PC-9 (cell line): ENCODE measurements at regions not wholly inside any gene's neighbourhood (a gene's known extent, or its start where the extent isn't known, plus 50 kb on each side); places are given as distances from the start of the nearest gene placed in this dataset.

Experiments used
- BruUV-seq: library from RNA; stranded (reverse); fragments of 400-500 nt; replicated peaks from 2 replicates; lab custom pipeline; 2021; lab: Mats Ljungman, UMichigan
- CTCF ChIA-PET: fragments of 300-600 bp; sonication (Branson Sonifier 250); formaldehyde crosslinking; loops from one replicate; lab custom pipeline; 2022; ENCODE audit warnings: antibody characterized with exemption; lab: Charles Lee
- POLR2A ChIA-PET: fragments of 300-600 bp; sonication (Branson Sonifier 250); formaldehyde crosslinking; loops from one replicate; lab custom pipeline; 2022; ENCODE audit warnings: antibody characterized with exemption; ENCODE audit not compliant: unreplicated experiment; lab: Charles Lee
- DNase-seq, 2 experiments: peaks; one replicate each; pipeline versions ENCODE4 v3.0.0 to v3.0.0-alpha.2; 2015 to 2022; ENCODE audit warnings: mixed read lengths in 1 of 2
- H2AFZ ChIP-seq: fragments of 200-600 bp; sonication (generic); 2 replicates; pipeline ENCODE4 v1.8.1; 2017; ENCODE audit warnings: antibody characterized with exemption
- H3F3A ChIP-seq: fragments of 200-600 bp; sonication (generic); 2 replicates; pipeline ENCODE4 v1.8.1; 2017; ENCODE audit warnings: antibody characterized with exemption, mild to moderate bottlenecking, low read depth; ENCODE audit not compliant: insufficient read depth
- H3K27ac ChIP-seq: fragments of 200-600 bp; sonication (generic); 2 replicates; pipeline ENCODE4 v1.6.1; 2016; ENCODE audit warnings: mixed run types
- H3K27me3 ChIP-seq: fragments of 200-600 bp; sonication (generic); 2 replicates; pipeline ENCODE4 v1.6.1; 2016; ENCODE audit warnings: low read depth, mixed run types; ENCODE audit not compliant: insufficient read depth
- H3K36me3 ChIP-seq: fragments of 200-600 bp; sonication (generic); 2 replicates; pipeline ENCODE4 v1.6.1; 2016; ENCODE audit warnings: low read depth, mixed run types
- H3K4me1 ChIP-seq: fragments of 200-600 bp; sonication (generic); replicated peaks from 2 replicates; pipeline ENCODE4 v1.6.1; 2016; ENCODE audit warnings: mixed run types; ENCODE audit not compliant: insufficient read depth
- H3K4me2 ChIP-seq: fragments of 200-600 bp; sonication (generic); 2 replicates; pipeline ENCODE4 v1.6.1; 2017; ENCODE audit warnings: mixed run types
- H3K4me3 ChIP-seq: fragments of 200-600 bp; sonication (generic); 2 replicates; pipeline ENCODE4 v1.6.1; 2016; ENCODE audit warnings: mixed run types
- H3K79me2 ChIP-seq: fragments of 200-600 bp; sonication (generic); 2 replicates; pipeline ENCODE4 v1.6.1; 2017; ENCODE audit warnings: low read depth, mixed run types
- H3K9me2 ChIP-seq: fragments of 200-600 bp; sonication (generic); 2 replicates; pipeline ENCODE4 v1.8.1; 2017; ENCODE audit warnings: mild to moderate bottlenecking; ENCODE audit not compliant: insufficient read depth
- H3K9me3 ChIP-seq: fragments of 200-600 bp; sonication (generic); 2 replicates; pipeline ENCODE4 v1.8.1; 2016; ENCODE audit warnings: low read depth; ENCODE audit not compliant: insufficient read depth
- H4K20me1 ChIP-seq: fragments of 200-600 bp; sonication (generic); 2 replicates; pipeline ENCODE4 v1.8.1; 2017; ENCODE audit not compliant: insufficient read depth
- EZH2 ChIP-seq: fragments of 200-600 bp; sonication (generic); IDR thresholded peaks from 2 replicates; pipeline ENCODE4 v1.8.0; 2017; ENCODE audit warnings: antibody characterized with exemption, low read depth
- intact Hi-C: fragments of 100-400 bp; cut with micrococcal nuclease; formaldehyde crosslinking; loops from one replicate; pipeline ENCODE4 v1.10.0; 2022; ENCODE audit not compliant: unreplicated experiment
- TF ChIP-seq, protein P1 (sequence below): fragments of 200-600 bp; sonication (generic); conservative IDR thresholded peaks from 2 replicates; pipeline ENCODE4 v1.6.1; 2017; ENCODE audit warnings: mixed run types, antibody characterized with exemption, mild to moderate bottlenecking, moderate library complexity

DNA sequence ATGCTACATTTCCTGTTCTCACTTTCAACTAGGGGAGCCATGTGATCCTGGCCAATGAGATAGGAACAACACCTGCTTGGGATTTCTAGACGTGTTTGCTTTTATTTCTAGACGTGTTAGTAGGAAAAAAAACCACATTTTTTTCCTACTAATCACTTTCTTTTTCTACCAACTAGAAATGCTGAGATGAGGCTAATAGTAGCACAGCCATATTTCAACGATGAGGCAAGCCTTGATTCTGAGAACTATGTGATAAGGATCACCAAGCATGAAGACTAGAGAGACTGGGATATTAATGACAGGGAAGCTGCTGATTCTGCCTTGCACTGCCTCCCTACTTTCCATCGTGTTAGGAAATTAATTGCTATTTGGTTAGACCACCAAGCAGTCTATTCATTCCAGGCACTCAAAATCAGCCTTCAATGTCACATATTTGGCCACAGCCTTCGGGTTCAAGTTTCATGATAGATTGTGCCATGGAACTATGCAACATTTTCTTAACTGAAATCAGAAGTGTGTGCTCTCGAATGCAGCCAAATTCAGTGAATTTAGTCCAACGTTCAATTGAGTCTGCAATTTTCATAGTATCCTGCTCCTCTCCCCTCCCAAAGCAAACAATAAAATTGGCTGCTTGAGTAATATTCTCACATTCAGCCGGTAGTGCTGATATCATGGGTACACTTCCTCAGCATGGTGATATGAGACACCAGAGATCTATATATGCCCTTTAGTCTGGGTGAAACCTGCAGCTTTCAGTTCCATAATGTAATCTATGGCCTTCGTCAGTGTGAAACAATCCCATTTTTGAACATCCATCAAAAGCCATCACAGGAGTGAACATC is 98.1 kb downstream of the GPR37 start:
- Histone ChIP-seq H3K9me3 (no peaks in the 10 kb centered on the region), H4K20me1 (no peaks in the 10 kb centered on the region), H3F3A (no peaks in the 10 kb centered on the region), H3K4me1 (no peaks in the 10 kb centered on the region), H3K4me3 (no peak overlapping the region), H2AFZ (peak overlapping the region; percentile 50; the same call in 1 of the 2 replicates), H3K36me3 (no peaks in the 10 kb centered on the region), H3K79me2 (no peaks in the 10 kb centered on the region), H3K27ac (no peak overlapping the region), H3K9me2 (no peaks in the 10 kb centered on the region), H3K27me3 (no peaks in the 10 kb centered on the region), H3K4me2 (no peak overlapping the region)
- BruUV-seq, result no TSS peak
- no peak for TF ChIP-seq EZH2
- TF ChIP-seq, protein P1, sequence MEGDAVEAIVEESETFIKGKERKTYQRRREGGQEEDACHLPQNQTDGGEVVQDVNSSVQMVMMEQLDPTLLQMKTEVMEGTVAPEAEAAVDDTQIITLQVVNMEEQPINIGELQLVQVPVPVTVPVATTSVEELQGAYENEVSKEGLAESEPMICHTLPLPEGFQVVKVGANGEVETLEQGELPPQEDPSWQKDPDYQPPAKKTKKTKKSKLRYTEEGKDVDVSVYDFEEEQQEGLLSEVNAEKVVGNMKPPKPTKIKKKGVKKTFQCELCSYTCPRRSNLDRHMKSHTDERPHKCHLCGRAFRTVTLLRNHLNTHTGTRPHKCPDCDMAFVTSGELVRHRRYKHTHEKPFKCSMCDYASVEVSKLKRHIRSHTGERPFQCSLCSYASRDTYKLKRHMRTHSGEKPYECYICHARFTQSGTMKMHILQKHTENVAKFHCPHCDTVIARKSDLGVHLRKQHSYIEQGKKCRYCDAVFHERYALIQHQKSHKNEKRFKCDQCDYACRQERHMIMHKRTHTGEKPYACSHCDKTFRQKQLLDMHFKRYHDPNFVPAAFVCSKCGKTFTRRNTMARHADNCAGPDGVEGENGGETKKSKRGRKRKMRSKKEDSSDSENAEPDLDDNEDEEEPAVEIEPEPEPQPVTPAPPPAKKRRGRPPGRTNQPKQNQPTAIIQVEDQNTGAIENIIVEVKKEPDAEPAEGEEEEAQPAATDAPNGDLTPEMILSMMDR, result no peak
- peak in 1 of 2 experiments; percentile 24 for DNase-seq
- POLR2A ChIA-PET, result no interaction called here
- CTCF ChIA-PET, result no interaction called here
- intact Hi-C loops, result loop anchor here (1.0 kb wide), 1 partner anchor 98 kb away; the partner anchor contains the start of gene GPR37

GRCh38 chr7:124662937-124663336 is 102.7 kb downstream of the GPR37 start:
- DNase-seq, result no peak
- Histone ChIP-seq H2AFZ (no peak overlapping the region), H3K79me2 (no peaks in the 10 kb centered on the region), H3F3A (no peaks in the 10 kb centered on the region), H3K4me3 (no peak overlapping the region), H3K9me3 (no peaks in the 10 kb centered on the region), H3K27ac (no peak overlapping the region), H4K20me1 (no peaks in the 10 kb centered on the region), H3K9me2 (no peaks in the 10 kb centered on the region), H3K36me3 (no peaks in the 10 kb centered on the region), H3K27me3 (no peaks in the 10 kb centered on the region), H3K4me2 (no peak overlapping the region), H3K4me1 (no peaks in the 10 kb centered on the region)
- ChIA-PET CTCF (no interaction called here), POLR2A (no interaction called here)
- TF ChIP-seq, protein P1, result no peak
- TF ChIP-seq EZH2, result no peak
- BruUV-seq, result no TSS peak
- intact Hi-C loops, result no loop called here

DNA sequence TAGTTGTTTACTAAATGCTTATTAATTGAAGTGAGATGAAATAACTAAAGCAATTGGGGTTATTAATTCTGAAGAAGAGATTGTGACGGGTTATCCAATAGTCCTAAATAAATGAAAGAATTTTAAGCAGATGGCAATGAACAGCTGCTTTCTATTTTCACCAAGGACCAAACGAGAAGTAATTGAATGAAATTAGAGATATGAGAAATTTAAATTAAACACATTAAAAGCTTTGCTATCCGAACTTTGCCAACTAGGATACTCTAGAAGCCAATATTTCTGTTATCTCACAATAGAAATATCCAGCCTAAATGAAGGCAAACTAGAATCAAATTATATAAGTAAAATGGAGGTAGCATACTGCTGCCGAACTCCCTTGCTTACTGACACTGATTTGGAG is 103.2 kb downstream of the GPR37 start:
- TF ChIP-seq EZH2, result no peak
- TF ChIP-seq, protein P1, result no peak
- Histone ChIP-seq H3F3A (no peaks in the 10 kb centered on the region), H3K4me3 (no peak overlapping the region), H2AFZ (no peak overlapping the region), H3K27ac (no peak overlapping the region), H3K9me3 (no peaks in the 10 kb centered on the region), H3K36me3 (no peaks in the 10 kb centered on the region), H3K79me2 (no peaks in the 10 kb centered on the region), H3K4me2 (no peak overlapping the region), H3K4me1 (no peaks in the 10 kb centered on the region), H4K20me1 (no peaks in the 10 kb centered on the region), H3K27me3 (no peaks in the 10 kb centered on the region), H3K9me2 (no peaks in the 10 kb centered on the region)
- ChIA-PET CTCF (no interaction called here), POLR2A (no interaction called here)
- DNase-seq, result no peak
- intact Hi-C loops, result no loop called here
- BruUV-seq, result no TSS peak
